ENCODE measurements at regions not wholly inside any gene's neighbourhood (a gene's known extent, or its start where the extent isn't known, plus 50 kb on each side); places are given as distances from the start of the nearest gene placed in this dataset.

GRCh38 chr6:137700751-137701477 is 166.1 kb upstream of the TNFAIP3 start:
- Histone ChIP-seq H3K9me3 (no peaks in the 10 kb centered on the region), H3K27me3 (no peaks in the 10 kb centered on the region), H3K27ac (no peak overlapping the region), H3K4me1 (peaks cover 6 to 17% (median 12%) of the 10 kb centered on the region in 4 donors), H3K4me3 (no peak overlapping the region), H3K36me3 (no peaks in the 10 kb centered on the region)
- peak in 1 of 2 donors; percentile 75 for ATAC-seq (ENCODE audit: low FRiP score in 2 of 2)
- no peak for DNase-seq
- TF ChIP-seq POLR2AphosphoS5 (IDR thresholded peaks at IDR 0.05) (no peak), CTCF (IDR thresholded peaks at IDR 0.05) (no peak), EP300 (IDR thresholded peaks at IDR 0.05) (no peak), POLR2A (IDR thresholded peaks at IDR 0.05) (no peak)
- WGBS, 2 donors, result 66 to 69% methylated on average over 7 of the region's 7 CpGs

GRCh38 chr6:137701942-137702341 is 165.1 kb upstream of the TNFAIP3 start:
- Histone ChIP-seq H3K4me1 (peaks cover 6 to 17% (median 12%) of the 10 kb centered on the region in 4 donors), H3K4me3 (no peak overlapping the region), H3K9me3 (no peaks in the 10 kb centered on the region), H3K36me3 (no peaks in the 10 kb centered on the region), H3K27me3 (no peaks in the 10 kb centered on the region), H3K27ac (no peak overlapping the region)
- 90 to 96% methylated on average over 2 of the region's 2 CpGs for WGBS, 2 donors
- no peak for TF ChIP-seq CTCF (IDR thresholded peaks at IDR 0.05)
- TF ChIP-seq POLR2AphosphoS5 (IDR thresholded peaks at IDR 0.05), result no peak
- no peak for TF ChIP-seq EP300 (IDR thresholded peaks at IDR 0.05)
- no peak for TF ChIP-seq POLR2A (IDR thresholded peaks at IDR 0.05)
- ATAC-seq (ENCODE audit: low FRiP score in 2 of 2) (no peak), DNase-seq (no peak)

- Histone ChIP-seq H3K27ac (no peak overlapping the region), H3K36me3 (no peaks in the 10 kb centered on the region), H3K4me3 (no peak overlapping the region), H3K27me3 (no peaks in the 10 kb centered on the region), H3K4me1 (peaks cover 0 to 16% (median 12%) of the 10 kb centered on the region in 4 donors), H3K9me3 (no peaks in the 10 kb centered on the region)
- no peak for DNase-seq
- 64 to 100% methylated on average over 1 of the region's 1 CpG for WGBS, 2 donors
- TF ChIP-seq POLR2A (IDR thresholded peaks at IDR 0.05) (no peak), EP300 (IDR thresholded peaks at IDR 0.05) (no peak), CTCF (IDR thresholded peaks at IDR 0.05) (no peak), POLR2AphosphoS5 (IDR thresholded peaks at IDR 0.05) (no peak)
- no peak for ATAC-seq (ENCODE audit: low FRiP score in 2 of 2)
These were observed 164.2 kb upstream of the TNFAIP3 start for GRCh38 chr6:137702791-137703424.

- 52 to 63% methylated on average over 5 of the region's 5 CpGs for WGBS, 2 donors
- ATAC-seq (ENCODE audit: low FRiP score in 2 of 2), result no peak
- no peaks in the 10 kb centered on the region for H3K36me3 ChIP-seq
- TF ChIP-seq POLR2AphosphoS5 (IDR thresholded peaks at IDR 0.05) (no peak), CTCF (IDR thresholded peaks at IDR 0.05) (no peak), POLR2A (IDR thresholded peaks at IDR 0.05) (no peak), EP300 (IDR thresholded peaks at IDR 0.05) (no peak)
- no peak for DNase-seq
- H3K4me3 ChIP-seq, result no peak overlapping the region
- no peaks in the 10 kb centered on the region for H3K9me3 ChIP-seq
- H3K27ac ChIP-seq, result no peak overlapping the region
- no peaks in the 10 kb centered on the region for H3K27me3 ChIP-seq
- H3K4me1 ChIP-seq, result peaks cover 5 to 20% (median 15%) of the 10 kb centered on the region in 4 donors
These were observed 162.3 kb upstream of the TNFAIP3 start for GRCh38 chr6:137704802-137705159.

Measured in upper lobe of left lung (tissue), 6 donors.